ENCODE measurements at regions not wholly inside any gene's neighbourhood (a gene's known extent, or its start where the extent isn't known, plus 50 kb on each side); places are given as distances from the start of the nearest gene placed in this dataset.

DNA sequence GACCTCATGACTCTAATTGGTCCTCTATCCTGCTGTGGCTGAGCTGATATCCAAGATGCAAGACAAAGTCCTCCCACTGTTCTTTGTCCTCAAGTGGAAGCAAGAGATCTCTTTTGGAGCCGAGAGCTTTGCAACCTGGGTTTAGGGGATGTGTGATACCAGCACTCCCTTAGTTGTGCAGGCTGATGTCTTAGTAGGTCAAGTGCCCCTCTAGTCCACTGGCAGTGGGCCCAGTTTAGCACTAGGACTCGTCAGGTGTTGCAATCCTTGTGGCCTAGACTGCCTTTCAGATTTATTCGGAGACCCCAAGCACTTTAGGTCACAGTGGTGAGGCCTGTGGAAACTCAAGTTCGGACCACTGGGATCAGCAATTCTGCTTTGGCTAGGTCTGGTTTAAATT, 64.0 kb downstream of the GPRASP3 start:
- TF ChIP-seq, protein P1, sequence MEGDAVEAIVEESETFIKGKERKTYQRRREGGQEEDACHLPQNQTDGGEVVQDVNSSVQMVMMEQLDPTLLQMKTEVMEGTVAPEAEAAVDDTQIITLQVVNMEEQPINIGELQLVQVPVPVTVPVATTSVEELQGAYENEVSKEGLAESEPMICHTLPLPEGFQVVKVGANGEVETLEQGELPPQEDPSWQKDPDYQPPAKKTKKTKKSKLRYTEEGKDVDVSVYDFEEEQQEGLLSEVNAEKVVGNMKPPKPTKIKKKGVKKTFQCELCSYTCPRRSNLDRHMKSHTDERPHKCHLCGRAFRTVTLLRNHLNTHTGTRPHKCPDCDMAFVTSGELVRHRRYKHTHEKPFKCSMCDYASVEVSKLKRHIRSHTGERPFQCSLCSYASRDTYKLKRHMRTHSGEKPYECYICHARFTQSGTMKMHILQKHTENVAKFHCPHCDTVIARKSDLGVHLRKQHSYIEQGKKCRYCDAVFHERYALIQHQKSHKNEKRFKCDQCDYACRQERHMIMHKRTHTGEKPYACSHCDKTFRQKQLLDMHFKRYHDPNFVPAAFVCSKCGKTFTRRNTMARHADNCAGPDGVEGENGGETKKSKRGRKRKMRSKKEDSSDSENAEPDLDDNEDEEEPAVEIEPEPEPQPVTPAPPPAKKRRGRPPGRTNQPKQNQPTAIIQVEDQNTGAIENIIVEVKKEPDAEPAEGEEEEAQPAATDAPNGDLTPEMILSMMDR (conservative IDR thresholded peaks at IDR 0.05 in 1 of 2, IDR thresholded peaks at IDR 0.05 in 1 of 2; ENCODE audit: extremely low read depth in 1 of 2, insufficient read depth in 1 of 2, low read depth in 1 of 2, low read length in 2 of 2) = no peak
- no peak for TF ChIP-seq EZH2 (IDR thresholded peaks at IDR 0.05; ENCODE audit: borderline replicate concordance, low read length)
